Natural killer cell (primary cell): ENCODE measurements at regions not wholly inside any gene's neighbourhood (a gene's known extent, or its start where the extent isn't known, plus 50 kb on each side); places are given as distances from the start of the nearest gene placed in this dataset.

ENCODE experiments used
- ATAC-seq, 3 donors: fragments of 150-1000 bp in 2 of 3; fragments of 200-7000 bp in 1 of 3; cut with Tn5 transposase; 1 replicate in 1 of 3; 2 replicates in 2 of 3; pipeline ENCODE4 v1.10.0; 2021; ENCODE audit warnings: mild to moderate bottlenecking in 2 of 3, moderate library complexity in 2 of 3
- DNase-seq, 2 donors: peaks; one replicate each; pipeline versions ENCODE4 v3.0.0 to v3.0.0-alpha.2; 2013 to 2021; ENCODE audit warnings: mixed read lengths in 1 of 2
- H3K27ac ChIP-seq: one replicate; pipeline ENCODE4 v1.5.1; 2013; ENCODE audit warnings: mild to moderate bottlenecking, low read length
- H3K27me3 ChIP-seq: one replicate; pipeline ENCODE4 v1.6.1; 2013; ENCODE audit warnings: low read length; ENCODE audit not compliant: control insufficient read depth, insufficient read depth
- H3K36me3 ChIP-seq: one replicate; pipeline ENCODE4 v1.6.1; 2013; ENCODE audit warnings: low read length; ENCODE audit not compliant: control insufficient read depth, insufficient read depth
- H3K4me1 ChIP-seq: one replicate; pipeline ENCODE4 v1.6.1; 2013; ENCODE audit warnings: low read length; ENCODE audit not compliant: control insufficient read depth, insufficient read depth
- H3K4me3 ChIP-seq: one replicate; pipeline ENCODE4 v1.5.1; 2013; ENCODE audit warnings: low read length
- H3K9me3 ChIP-seq: one replicate; pipeline ENCODE4 v1.6.1; 2013; ENCODE audit warnings: low read length; ENCODE audit not compliant: control insufficient read depth, insufficient read depth
- H3K27ac Mint-ChIP-seq, 2 donors: one replicate each; pipeline ENCODE4 v1.8.0; 2022; ENCODE audit warnings: mild to moderate bottlenecking in 2 of 2, mixed read lengths in 2 of 2, moderate library complexity in 1 of 2
- H3K27me3 Mint-ChIP-seq, 2 donors: one replicate each; pipeline ENCODE4 v1.8.0; 2022; ENCODE audit warnings: low read depth in 2 of 2, mixed read lengths in 2 of 2
- H3K36me3 Mint-ChIP-seq: one replicate; pipeline ENCODE4 v1.8.0; 2022; ENCODE audit warnings: mixed read lengths
- H3K4me1 Mint-ChIP-seq, 2 donors: one replicate each; pipeline ENCODE4 v1.8.0; 2022; ENCODE audit warnings: mixed read lengths in 2 of 2
- H3K4me3 Mint-ChIP-seq: one replicate; pipeline ENCODE4 v1.8.0; 2022; ENCODE audit warnings: mild to moderate bottlenecking, moderate library complexity, mixed read lengths
- H3K9me3 Mint-ChIP-seq, 2 donors: one replicate each; pipeline ENCODE4 v1.8.0; 2022; ENCODE audit warnings: mixed read lengths in 2 of 2
- WGBS: methylation state at CpG from one replicate; pipeline ENCODE4 v1.1.7; 2013; ENCODE audit warnings: missing lambda C conversion rate; ENCODE audit not compliant: insufficient coverage; 5-methylcytosine and 5-hydroxymethylcytosine counted together
- intact Hi-C: fragments of 100-400 bp; cut with micrococcal nuclease; formaldehyde crosslinking; loops from one replicate; pipeline ENCODE4 v1.14.2; 2022
- TF ChIP-seq, protein P1 (sequence below): fragments of 200-600 bp; IDR thresholded peaks from one replicate; pipeline ENCODE4 v1.8.0; 2022; ENCODE audit warnings: antibody characterized with exemption

DNA sequence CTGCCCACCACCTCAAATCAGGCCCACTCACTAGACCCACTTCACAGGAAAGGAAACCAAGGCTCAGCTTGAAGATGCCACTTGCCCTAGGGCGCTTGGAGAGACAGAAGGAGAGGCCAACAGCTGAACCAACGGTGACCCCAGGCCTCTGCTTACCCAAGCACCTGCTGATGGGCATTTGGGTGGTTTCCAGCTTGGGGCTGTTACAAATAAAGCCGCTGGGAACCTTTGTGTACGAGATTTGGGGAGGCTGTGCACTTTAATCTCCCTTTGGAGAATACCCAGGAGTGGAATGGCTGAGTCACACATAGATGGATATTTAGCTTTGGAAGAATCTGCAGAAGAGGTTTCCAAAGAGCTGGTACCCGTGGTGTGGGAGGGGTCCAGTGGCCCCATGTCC, 50.9 kb upstream of the LINC01488 start:
- intact Hi-C loops: no loop called here

DNA sequence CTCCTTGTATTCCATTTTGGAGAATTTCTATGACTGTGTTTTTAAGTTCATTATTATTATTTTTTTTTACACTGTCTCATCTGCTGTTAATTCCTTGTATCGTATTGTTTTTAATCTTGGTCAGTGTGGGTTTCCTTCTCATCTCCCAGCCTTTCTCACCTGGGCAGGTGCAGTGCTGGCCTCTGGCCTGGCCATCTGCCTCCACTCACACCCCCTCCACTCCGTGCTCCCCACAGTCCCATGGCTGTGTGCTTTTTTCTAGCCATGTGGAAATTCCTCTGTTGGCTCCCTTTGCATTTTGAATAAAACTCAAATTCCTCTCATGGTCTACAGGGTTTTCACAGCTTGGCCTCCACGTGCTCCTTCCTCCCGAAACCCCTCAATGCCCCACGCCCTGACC, 50.3 kb upstream of the LINC01488 start:
- intact Hi-C loops: no loop called here
- H3K27me3 Mint-ChIP-seq: peaks cover 11% of the 10 kb centered on the region in 2 donors

More for the DNA sequence above, 50.9 kb upstream of the LINC01488 start:
- Mint-ChIP-seq H3K27me3 (peaks cover 11% of the 10 kb centered on the region in 2 donors), H3K27ac (no peak overlapping the region), H3K4me1 (peaks cover 12 to 18% of the 10 kb centered on the region in 2 donors), H3K9me3 (no peaks in the 10 kb centered on the region), H3K36me3 (no peaks in the 10 kb centered on the region), H3K4me3 (no peak overlapping the region)
- WGBS: 85% methylated on average over 5 of the region's 5 CpGs
- H3K27me3 ChIP-seq: peaks cover 8% of the 10 kb centered on the region
- TF ChIP-seq, protein P1, sequence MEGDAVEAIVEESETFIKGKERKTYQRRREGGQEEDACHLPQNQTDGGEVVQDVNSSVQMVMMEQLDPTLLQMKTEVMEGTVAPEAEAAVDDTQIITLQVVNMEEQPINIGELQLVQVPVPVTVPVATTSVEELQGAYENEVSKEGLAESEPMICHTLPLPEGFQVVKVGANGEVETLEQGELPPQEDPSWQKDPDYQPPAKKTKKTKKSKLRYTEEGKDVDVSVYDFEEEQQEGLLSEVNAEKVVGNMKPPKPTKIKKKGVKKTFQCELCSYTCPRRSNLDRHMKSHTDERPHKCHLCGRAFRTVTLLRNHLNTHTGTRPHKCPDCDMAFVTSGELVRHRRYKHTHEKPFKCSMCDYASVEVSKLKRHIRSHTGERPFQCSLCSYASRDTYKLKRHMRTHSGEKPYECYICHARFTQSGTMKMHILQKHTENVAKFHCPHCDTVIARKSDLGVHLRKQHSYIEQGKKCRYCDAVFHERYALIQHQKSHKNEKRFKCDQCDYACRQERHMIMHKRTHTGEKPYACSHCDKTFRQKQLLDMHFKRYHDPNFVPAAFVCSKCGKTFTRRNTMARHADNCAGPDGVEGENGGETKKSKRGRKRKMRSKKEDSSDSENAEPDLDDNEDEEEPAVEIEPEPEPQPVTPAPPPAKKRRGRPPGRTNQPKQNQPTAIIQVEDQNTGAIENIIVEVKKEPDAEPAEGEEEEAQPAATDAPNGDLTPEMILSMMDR: no peak
- H3K36me3 ChIP-seq: no peaks in the 10 kb centered on the region
- no peak overlapping the region for H3K27ac ChIP-seq
- DNase-seq (no peak), ATAC-seq (no peak)
- peaks cover 20% of the 10 kb centered on the region for H3K4me1 ChIP-seq
- H3K4me3 ChIP-seq: no peak overlapping the region
- H3K9me3 ChIP-seq: no peaks in the 10 kb centered on the region

More for the DNA sequence above, 50.3 kb upstream of the LINC01488 start:
- no peak for ATAC-seq
- Histone ChIP-seq H3K9me3 (no peaks in the 10 kb centered on the region), H3K4me1 (peaks cover 15% of the 10 kb centered on the region), H3K27me3 (peaks cover 8% of the 10 kb centered on the region), H3K36me3 (no peaks in the 10 kb centered on the region), H3K4me3 (no peak overlapping the region), H3K27ac (no peak overlapping the region)
- H3K4me1 Mint-ChIP-seq: peaks cover 6 to 12% of the 10 kb centered on the region in 2 donors
- no peaks in the 10 kb centered on the region for H3K36me3 Mint-ChIP-seq
- H3K9me3 Mint-ChIP-seq: no peaks in the 10 kb centered on the region
- WGBS: 78% methylated on average over 5 of the region's 5 CpGs
- no peak for DNase-seq
- H3K4me3 Mint-ChIP-seq: no peak overlapping the region
- H3K27ac Mint-ChIP-seq: no peak overlapping the region
- TF ChIP-seq, protein P1: no peak
